Activated T-helper 2 cell treated with anti-CD3 and anti-CD28 coated beads, Interferon-gamma antibody, Interleukin-2, Interleukin-4, amounts not matched to agents 10 μg/mL and 5 μg/mL and 100 μg/mL, durations not matched to agents 14 hours and 24 hours and 36 hours (primary cell): ENCODE measurements at regions not wholly inside any gene's neighbourhood (a gene's known extent, or its start where the extent isn't known, plus 50 kb on each side); places are given as distances from the start of the nearest gene placed in this dataset.

Experiments used
- DNase-seq: peaks from one replicate; pipeline ENCODE4 v3.0.0; 2021; ENCODE audit warnings: low spot score
- H3K27ac Mint-ChIP-seq: one replicate; pipeline ENCODE4 v1.8.0; 2021; ENCODE audit warnings: mixed read lengths
- H3K27me3 Mint-ChIP-seq: one replicate; pipeline ENCODE4 v1.8.0; 2021; ENCODE audit warnings: low read depth, mixed read lengths
- H3K36me3 Mint-ChIP-seq: one replicate; pipeline ENCODE4 v1.8.0; 2021; ENCODE audit warnings: low read depth, mixed read lengths
- H3K4me1 Mint-ChIP-seq: one replicate; pipeline ENCODE4 v1.8.0; 2021; ENCODE audit warnings: low read depth, mixed read lengths
- H3K4me3 Mint-ChIP-seq: one replicate; pipeline ENCODE4 v1.8.0; 2021; ENCODE audit warnings: low read depth, mild to moderate bottlenecking, moderate library complexity, mixed read lengths
- H3K9me3 Mint-ChIP-seq: one replicate; pipeline ENCODE4 v1.8.0; 2021; ENCODE audit warnings: mixed read lengths
- intact Hi-C: fragments of 100-400 bp; cut with micrococcal nuclease; formaldehyde crosslinking; loops from one replicate; pipeline ENCODE4 v1.15.1; 2023

DNA sequence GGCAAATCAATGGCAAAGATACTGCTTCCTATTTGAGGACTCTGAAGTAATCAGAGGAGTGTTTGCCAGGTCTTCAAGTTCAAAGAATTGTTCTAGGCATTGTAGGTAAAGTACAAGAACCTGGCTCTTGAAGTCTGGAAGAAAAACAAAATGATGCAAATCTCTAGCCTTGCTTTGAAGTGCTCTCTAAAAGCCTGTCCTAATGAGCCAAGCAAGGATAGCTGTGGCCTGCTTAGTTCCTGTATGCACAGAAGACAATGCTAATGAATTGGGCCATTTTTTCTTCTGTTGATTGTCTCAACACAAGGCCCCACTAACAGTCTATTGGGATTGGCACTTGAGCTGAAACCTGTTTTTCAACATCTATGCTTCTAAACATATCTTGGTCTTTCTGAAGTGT, 165.0 kb upstream of the POU3F2 start:
- H3K36me3 Mint-ChIP-seq, result no peaks in the 10 kb centered on the region
- intact Hi-C loops, result no loop called here
- DNase-seq, result no peak
- H3K4me3 Mint-ChIP-seq, result no peak overlapping the region
- H3K27me3 Mint-ChIP-seq, result no peaks in the 10 kb centered on the region
- no peaks in the 10 kb centered on the region for H3K9me3 Mint-ChIP-seq
- no peaks in the 10 kb centered on the region for H3K4me1 Mint-ChIP-seq
- H3K27ac Mint-ChIP-seq, result no peak overlapping the region

DNA sequence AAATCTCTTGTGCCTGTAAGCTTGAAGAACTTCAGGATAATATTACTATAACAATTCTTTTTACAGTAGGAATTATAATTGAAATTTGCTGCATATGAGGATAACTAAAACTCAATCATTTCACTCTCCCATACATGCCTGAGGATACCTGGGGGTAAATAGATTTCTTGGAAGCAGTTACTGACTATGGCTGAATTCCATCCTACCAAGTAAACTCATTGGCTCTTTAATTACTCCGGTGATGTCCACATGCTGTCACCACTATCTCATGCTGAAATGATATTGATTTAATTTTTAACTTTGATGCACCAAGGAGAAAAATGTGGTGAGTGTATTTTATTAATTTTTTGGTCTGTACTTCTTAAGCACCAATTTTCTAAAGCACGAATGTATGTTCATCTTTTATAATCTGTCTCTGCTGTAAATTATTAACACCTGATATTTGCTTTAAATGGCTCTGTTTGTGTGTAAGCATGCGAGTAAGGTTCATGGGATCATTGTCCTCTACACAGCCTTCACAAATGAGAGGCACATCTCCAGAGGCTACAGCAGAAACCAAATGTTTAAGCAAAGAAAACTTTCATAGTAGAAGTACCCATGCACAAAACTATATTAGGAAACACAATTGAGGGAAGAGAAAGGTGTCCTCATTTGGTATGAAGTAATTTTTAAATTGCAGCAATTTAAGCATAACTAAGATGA, 164.2 kb upstream of the POU3F2 start:
- no peak overlapping the region for H3K27ac Mint-ChIP-seq
- H3K4me1 Mint-ChIP-seq, result no peaks in the 10 kb centered on the region
- no peaks in the 10 kb centered on the region for H3K27me3 Mint-ChIP-seq
- H3K36me3 Mint-ChIP-seq, result no peaks in the 10 kb centered on the region
- H3K4me3 Mint-ChIP-seq, result no peak overlapping the region
- no peak for DNase-seq
- intact Hi-C loops, result no loop called here
- no peaks in the 10 kb centered on the region for H3K9me3 Mint-ChIP-seq

DNA sequence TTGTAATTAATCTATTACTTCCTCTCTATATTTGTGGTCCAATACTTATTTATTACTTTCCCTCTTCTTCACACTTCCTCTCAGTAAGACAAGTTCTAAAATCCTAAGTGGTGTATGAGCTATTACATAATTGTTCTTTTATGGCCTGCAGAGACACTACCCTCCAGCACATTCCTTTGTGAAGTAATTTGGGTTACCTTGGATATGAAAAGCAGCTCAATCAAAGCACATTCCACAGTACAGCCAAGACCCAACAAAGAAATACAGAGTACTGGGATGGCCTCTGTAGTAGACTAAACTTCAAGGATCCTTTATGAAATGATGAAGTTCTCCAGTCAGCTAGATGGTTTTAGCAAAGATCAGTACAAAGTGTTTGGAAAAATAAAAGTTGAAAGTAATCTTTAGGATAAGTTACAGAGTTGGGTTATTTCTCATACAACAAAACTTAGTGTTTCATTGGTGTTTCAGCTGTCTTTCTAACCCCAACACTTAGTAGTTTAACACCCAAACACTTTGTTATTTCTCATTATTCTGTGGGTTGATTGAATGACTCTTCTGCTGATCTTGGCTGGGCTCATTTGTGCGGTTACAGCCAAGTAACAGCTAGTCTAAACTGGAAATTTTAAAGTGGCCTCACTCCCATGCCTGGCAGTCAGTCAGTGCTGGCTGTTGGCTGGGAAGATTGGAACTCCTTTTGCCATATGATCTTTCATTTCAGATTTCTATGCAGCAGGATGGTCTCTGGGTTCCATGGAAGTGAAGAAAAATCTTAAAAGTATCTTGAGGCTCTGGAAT, 161.5 kb upstream of the POU3F2 start:
- Mint-ChIP-seq H3K27me3 (no peaks in the 10 kb centered on the region), H3K27ac (no peak overlapping the region), H3K4me1 (no peaks in the 10 kb centered on the region), H3K4me3 (no peak overlapping the region), H3K9me3 (no peaks in the 10 kb centered on the region), H3K36me3 (no peaks in the 10 kb centered on the region)
- no peak for DNase-seq
- intact Hi-C loops, result no loop called here

DNA sequence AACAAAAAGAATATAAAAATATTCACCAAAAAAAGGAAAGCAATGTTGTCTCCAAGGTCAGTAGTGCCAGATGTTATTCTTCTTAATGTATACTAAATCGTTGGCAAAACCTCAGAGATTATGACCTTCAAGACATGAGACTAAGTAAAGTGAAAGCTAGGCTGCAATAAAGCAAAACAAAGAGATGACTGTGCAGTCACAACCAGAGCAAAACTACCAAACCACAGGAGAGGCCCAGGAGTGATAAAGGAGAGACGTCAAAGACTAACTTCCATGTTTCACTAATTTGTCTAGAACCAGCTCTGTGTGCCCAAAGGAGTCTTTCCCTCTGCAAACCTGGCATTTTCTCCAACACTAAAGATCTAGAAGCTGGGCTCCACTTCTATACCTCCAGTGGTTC, 155.9 kb upstream of the POU3F2 start:
- no peak for DNase-seq
- H3K4me1 Mint-ChIP-seq, result no peaks in the 10 kb centered on the region
- H3K27ac Mint-ChIP-seq, result no peak overlapping the region
- H3K36me3 Mint-ChIP-seq, result no peaks in the 10 kb centered on the region
- H3K9me3 Mint-ChIP-seq, result no peaks in the 10 kb centered on the region
- no peaks in the 10 kb centered on the region for H3K27me3 Mint-ChIP-seq
- intact Hi-C loops, result no loop called here
- H3K4me3 Mint-ChIP-seq, result no peak overlapping the region

DNA sequence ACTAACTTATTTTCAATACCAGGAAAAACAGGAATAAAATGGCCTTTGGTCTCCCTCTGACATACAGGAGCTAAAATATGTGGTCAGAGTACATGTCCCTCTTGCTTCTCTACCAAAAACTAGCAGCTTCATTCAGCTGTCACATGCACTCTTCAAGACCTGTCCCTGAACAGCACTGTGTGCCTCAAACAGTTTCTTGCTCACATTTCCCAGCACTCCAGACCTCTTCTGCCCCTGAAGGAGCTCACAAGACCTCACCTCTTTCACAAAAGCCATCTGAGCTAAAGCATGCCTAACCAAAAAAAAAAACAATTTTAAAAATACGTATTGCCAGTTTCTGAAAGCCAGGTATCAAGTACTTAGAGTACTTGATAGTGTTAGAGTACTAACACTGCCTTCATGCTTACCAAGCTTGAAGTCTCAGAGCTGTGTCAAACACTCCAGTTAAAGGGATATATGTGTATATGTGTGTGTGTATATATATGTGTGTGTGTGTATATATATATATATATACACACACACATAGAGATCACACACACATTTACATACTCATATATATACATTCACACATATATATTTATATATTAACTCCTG, 148.3 kb upstream of the POU3F2 start:
- no peaks in the 10 kb centered on the region for H3K9me3 Mint-ChIP-seq
- intact Hi-C loops, result no loop called here
- H3K27ac Mint-ChIP-seq, result no peak overlapping the region
- DNase-seq, result no peak
- no peaks in the 10 kb centered on the region for H3K27me3 Mint-ChIP-seq
- H3K4me3 Mint-ChIP-seq, result no peak overlapping the region
- H3K36me3 Mint-ChIP-seq, result no peaks in the 10 kb centered on the region
- no peaks in the 10 kb centered on the region for H3K4me1 Mint-ChIP-seq

DNA sequence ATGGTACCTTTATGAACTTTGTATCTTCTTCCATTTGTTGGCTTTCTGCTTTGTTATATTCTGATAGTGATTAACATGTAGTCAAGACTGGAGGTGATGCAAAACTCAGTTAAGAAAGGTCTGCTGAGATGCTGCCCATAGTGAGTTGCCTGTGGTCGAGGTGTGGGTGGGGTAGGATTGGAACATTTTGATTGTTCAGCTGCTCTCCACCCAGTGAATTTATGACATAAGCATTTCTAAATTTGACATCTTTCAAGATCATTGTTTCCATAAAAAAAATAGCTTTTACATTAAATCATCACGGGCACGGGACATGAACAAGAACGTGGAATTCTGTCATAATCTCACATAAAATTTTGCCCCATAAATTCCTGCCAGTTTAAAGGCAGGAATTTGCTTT, 146.6 kb upstream of the POU3F2 start:
- intact Hi-C loops, result no loop called here
- Mint-ChIP-seq H3K27me3 (no peaks in the 10 kb centered on the region), H3K9me3 (no peaks in the 10 kb centered on the region), H3K27ac (no peak overlapping the region), H3K36me3 (no peaks in the 10 kb centered on the region), H3K4me3 (no peak overlapping the region), H3K4me1 (no peaks in the 10 kb centered on the region)
- no peak for DNase-seq

DNA sequence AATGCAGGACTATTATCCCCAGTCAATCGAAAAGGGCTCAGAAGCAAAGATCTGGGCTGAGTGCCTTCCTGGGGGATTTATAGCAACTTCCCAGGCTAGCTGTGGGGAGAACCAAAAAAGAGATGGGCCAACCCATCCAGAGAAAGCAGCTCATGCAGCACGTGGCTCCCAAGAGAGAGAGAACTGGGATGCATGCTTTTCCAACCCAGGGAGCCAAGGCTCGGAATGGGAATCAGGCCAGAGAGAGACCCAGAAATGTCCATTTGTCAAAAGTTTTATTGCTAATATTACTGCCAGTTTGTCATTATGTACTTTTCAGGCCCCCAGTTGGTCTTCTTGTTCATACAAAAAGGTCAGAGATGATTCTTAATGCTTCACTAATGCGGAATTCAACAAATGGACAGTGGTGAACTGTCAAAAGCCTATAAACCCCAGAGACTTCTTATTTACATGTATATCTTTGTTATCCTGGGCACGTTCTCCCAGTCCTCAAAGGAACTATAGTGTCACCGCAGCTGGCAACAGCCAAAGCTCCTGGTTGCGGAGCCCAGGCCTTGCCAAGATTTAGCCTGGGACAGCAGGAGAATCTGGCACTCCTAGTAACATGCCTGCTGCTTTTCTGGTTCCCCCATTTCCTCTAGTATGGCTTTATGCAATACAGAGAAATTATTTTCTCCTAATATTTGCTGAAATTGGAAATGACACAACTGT, 139.1 kb upstream of the POU3F2 start:
- H3K27ac Mint-ChIP-seq, result no peak overlapping the region
- H3K9me3 Mint-ChIP-seq, result no peaks in the 10 kb centered on the region
- no peaks in the 10 kb centered on the region for H3K4me1 Mint-ChIP-seq
- no peaks in the 10 kb centered on the region for H3K27me3 Mint-ChIP-seq
- no peak for DNase-seq
- no peak overlapping the region for H3K4me3 Mint-ChIP-seq
- intact Hi-C loops, result no loop called here
- H3K36me3 Mint-ChIP-seq, result no peaks in the 10 kb centered on the region

DNA sequence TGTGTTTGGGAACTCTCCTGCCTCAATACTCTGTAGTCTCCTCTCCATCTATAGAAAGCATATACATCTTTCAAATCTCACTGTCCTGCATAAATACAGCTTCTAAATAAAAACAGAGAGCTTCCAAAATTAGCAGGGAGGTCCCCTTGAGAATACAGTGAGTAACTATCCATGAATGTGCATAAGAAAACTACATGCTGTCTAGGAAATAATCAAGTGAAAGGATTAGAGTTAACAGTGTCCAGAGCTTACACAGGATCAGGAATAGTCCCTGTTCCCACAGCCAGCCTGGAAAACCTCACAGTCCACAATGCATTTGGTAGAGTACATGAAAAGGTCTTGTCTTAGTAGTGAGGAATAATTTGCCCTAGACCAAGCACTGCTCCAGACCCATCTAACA, 123.0 kb upstream of the POU3F2 start:
- no peak for DNase-seq
- Mint-ChIP-seq H3K4me1 (no peaks in the 10 kb centered on the region), H3K27me3 (no peaks in the 10 kb centered on the region), H3K4me3 (no peak overlapping the region), H3K27ac (no peak overlapping the region), H3K9me3 (no peaks in the 10 kb centered on the region), H3K36me3 (no peaks in the 10 kb centered on the region)
- intact Hi-C loops, result no loop called here

DNA sequence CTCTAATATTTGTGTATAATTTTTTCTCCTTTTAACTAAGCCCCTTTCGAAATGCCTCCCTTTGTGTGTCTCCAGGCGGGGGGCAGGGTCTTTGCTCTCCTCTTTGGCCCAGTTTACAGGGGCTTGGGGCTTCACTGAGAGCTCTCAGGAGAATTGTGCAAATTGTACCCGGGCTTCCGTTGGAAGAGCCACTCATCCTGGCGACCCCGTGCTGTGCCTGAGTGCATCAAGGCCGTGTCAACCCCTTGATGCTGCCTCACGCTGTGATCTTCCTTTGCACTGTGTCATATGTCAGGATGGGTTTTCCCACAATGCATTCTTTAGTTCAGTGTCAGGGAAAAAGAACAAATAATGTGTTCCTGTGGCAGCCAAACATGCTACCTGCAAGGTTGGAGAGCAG, 118.0 kb upstream of the POU3F2 start:
- Mint-ChIP-seq H3K27me3 (peaks cover 6% of the 10 kb centered on the region), H3K36me3 (no peaks in the 10 kb centered on the region), H3K4me1 (no peaks in the 10 kb centered on the region), H3K27ac (no peak overlapping the region), H3K4me3 (no peak overlapping the region), H3K9me3 (no peaks in the 10 kb centered on the region)
- no peak for DNase-seq
- intact Hi-C loops, result no loop called here

DNA sequence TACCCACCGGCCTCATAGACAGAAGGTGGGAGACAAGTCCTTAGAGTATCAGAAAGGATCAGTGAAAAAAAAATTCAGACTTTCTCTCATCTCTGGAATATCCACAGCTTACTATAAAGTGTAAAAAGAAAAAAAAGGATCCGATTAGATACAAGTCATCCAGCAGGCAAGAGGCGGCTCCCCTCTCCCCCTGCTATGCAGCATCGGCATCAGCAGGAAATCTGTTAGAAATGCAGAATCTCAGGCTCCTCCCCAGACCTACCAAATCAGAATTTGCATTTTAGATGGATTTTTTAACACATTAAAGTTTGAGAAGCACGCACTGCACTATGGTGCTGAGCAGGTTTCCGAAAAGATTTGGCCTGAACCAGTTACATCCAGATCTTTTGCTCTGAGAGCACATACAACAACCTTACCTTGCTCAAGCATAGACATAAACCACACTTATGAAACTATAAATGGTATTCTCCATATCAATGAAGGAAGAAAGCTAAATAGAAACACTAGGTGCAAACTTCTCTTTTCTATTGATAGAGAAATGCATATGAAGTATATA, 117.0 kb upstream of the POU3F2 start:
- H3K27me3 Mint-ChIP-seq, result peaks cover 6% of the 10 kb centered on the region
- DNase-seq, result no peak
- no peak overlapping the region for H3K27ac Mint-ChIP-seq
- no peaks in the 10 kb centered on the region for H3K4me1 Mint-ChIP-seq
- H3K9me3 Mint-ChIP-seq, result no peaks in the 10 kb centered on the region
- H3K4me3 Mint-ChIP-seq, result no peak overlapping the region
- intact Hi-C loops, result no loop called here
- no peaks in the 10 kb centered on the region for H3K36me3 Mint-ChIP-seq

DNA sequence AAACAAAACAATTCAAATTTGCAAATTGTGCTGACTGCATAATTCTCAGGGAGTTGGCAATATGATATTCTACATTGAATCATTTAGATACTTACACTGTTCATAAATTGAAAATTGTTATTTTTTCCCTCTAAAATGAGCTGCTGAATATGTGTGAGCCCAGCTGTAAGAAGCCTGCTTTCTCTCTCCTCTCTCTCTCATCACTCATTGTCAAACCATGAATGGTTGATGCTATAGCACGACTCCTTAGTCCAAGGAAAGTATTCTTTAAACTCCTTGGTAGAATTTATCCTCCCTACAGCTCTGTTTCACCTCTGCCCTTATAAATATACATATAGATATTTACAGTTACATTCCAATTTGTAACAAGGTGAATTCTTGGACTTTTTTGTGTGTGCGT, 116.4 kb upstream of the POU3F2 start:
- peaks cover 6% of the 10 kb centered on the region for H3K27me3 Mint-ChIP-seq
- no peaks in the 10 kb centered on the region for H3K9me3 Mint-ChIP-seq
- H3K36me3 Mint-ChIP-seq, result no peaks in the 10 kb centered on the region
- no peak overlapping the region for H3K4me3 Mint-ChIP-seq
- no peaks in the 10 kb centered on the region for H3K4me1 Mint-ChIP-seq
- no peak for DNase-seq
- no peak overlapping the region for H3K27ac Mint-ChIP-seq
- intact Hi-C loops, result no loop called here

DNA sequence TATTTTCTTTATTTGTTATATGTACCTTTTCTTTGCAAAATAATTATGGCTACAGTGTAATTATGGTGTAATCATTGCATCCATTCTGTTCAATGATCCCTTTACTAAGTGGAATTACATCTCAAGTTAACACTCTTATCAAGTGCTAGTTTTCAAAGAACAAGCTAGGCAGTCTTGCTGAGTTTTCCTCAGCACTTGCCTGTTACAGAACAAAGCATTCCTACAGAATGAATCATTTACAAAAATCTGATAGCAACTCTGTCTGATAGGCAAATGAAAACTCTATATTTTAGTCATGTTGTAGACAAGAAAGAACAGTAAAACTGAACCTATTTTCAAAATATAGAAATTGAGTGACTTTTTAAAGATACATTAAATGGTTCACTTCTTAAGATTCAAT, 109.8 kb upstream of the POU3F2 start:
- no peaks in the 10 kb centered on the region for H3K4me1 Mint-ChIP-seq
- H3K27me3 Mint-ChIP-seq, result no peaks in the 10 kb centered on the region
- no peaks in the 10 kb centered on the region for H3K36me3 Mint-ChIP-seq
- no peaks in the 10 kb centered on the region for H3K9me3 Mint-ChIP-seq
- H3K4me3 Mint-ChIP-seq, result no peak overlapping the region
- intact Hi-C loops, result no loop called here
- no peak for DNase-seq
- H3K27ac Mint-ChIP-seq, result no peak overlapping the region

DNA sequence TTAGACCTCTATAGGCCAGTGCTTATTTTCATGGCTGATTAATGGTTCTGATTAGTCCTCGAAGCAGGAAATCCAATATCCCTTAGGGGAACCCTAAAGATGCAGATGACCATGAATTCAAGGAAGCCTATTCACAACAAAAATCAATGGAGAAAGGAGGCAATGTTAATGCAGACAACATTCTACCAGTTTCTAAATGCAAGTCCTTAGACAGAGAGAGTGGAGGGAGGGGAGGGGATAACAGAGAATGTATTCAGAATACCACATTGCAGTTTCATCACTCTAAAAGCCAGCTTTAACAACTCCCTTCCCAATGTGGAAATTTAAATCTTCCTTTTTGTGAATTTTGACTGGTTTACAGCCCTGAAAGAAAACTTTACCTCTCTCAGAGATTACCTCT, 87.1 kb upstream of the POU3F2 start:
- Mint-ChIP-seq H3K9me3 (no peaks in the 10 kb centered on the region), H3K27me3 (no peaks in the 10 kb centered on the region), H3K4me1 (no peaks in the 10 kb centered on the region), H3K27ac (no peak overlapping the region), H3K36me3 (no peaks in the 10 kb centered on the region), H3K4me3 (no peak overlapping the region)
- intact Hi-C loops, result no loop called here
- no peak for DNase-seq
